ENCODE measurements at regions not wholly inside any gene's neighbourhood (a gene's known extent, or its start where the extent isn't known, plus 50 kb on each side); places are given as distances from the start of the nearest gene placed in this dataset.
"Not testable (repeated sequence)": the region's sequence is repeated elsewhere in the genome, so short reads cannot be mapped to it uniquely, and the experiment has no call there.

DNA sequence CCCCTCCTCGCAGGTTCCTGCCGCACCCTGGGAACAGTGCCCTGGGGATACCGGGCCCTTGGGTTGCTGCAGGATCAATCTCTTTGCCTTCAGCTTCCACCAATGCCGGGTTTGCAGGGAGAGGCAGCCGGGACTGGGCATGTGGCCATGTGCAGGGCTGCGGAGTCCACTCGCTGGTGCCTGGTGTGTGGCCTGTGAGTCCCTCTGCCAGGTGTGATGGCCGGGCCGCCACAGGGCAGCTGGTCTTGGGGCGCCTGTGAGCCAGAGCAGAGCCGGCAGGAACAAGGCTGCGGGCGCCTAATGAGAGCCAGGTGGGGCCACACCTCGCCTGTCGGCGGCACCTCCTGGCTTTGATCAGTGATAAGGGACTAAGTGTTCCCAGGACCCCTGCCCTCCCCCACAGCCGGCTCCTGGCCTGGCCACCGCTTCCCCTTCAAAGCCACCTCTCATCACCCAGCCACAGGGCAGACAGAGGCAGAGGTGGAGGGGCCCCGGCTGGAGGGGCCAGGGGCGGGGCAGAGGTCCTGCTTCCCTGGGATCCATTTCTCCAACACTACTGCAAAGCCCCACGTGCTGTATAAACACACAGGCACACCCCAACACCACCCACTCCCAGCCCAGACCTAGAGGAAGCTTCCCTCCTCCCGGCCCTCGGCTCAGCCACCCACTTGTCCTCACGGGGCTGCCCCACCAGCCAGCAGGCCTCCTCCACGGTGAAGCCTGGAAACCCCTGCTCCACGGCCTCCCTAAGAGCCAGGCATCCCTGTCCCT is 132.7 kb downstream of the CPZ start:
- no peak overlapping the region for H3K4me3 ChIP-seq (ENCODE audit: low read length)
- no peak for TF ChIP-seq CTCF (conservative IDR thresholded peaks at IDR 0.05; ENCODE audit: low read length)
- no peak for DNase-seq (ENCODE audit: low read depth)

DNA sequence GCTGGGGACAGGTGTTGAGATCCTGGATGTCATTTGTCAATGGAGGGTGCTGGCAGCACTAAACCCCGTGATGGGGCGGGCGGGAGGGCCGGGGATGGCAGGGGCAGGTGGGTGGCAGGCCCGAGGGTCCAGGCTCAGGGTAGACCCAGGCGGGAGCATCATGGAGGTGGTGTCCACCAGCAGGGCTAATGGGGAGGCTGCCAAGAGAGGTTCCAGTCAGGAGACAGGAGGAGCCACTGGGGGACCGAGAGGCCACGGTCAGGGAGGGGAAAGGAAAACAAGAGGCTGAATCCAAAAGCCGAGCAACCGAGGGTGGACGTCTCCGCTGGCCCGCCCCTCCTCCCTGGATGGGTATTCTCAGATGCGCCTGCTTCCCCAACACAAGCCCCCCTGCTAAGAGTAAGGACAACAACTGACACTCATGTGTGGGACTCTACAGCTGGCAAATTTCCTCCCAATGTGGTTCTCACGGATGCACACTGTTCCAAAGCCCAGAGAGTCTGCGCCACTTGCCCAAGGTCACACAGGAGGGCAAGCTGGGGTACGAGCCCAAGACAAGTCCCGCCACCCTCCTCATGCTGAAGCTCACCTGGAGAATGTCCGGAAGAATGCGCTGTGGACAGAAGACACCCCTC is 132.0 kb downstream of the CPZ start:
- H3K4me3 ChIP-seq (ENCODE audit: low read length): no peak overlapping the region
- no peak for TF ChIP-seq CTCF (conservative IDR thresholded peaks at IDR 0.05; ENCODE audit: low read length)
- DNase-seq (ENCODE audit: low read depth): no peak

DNA sequence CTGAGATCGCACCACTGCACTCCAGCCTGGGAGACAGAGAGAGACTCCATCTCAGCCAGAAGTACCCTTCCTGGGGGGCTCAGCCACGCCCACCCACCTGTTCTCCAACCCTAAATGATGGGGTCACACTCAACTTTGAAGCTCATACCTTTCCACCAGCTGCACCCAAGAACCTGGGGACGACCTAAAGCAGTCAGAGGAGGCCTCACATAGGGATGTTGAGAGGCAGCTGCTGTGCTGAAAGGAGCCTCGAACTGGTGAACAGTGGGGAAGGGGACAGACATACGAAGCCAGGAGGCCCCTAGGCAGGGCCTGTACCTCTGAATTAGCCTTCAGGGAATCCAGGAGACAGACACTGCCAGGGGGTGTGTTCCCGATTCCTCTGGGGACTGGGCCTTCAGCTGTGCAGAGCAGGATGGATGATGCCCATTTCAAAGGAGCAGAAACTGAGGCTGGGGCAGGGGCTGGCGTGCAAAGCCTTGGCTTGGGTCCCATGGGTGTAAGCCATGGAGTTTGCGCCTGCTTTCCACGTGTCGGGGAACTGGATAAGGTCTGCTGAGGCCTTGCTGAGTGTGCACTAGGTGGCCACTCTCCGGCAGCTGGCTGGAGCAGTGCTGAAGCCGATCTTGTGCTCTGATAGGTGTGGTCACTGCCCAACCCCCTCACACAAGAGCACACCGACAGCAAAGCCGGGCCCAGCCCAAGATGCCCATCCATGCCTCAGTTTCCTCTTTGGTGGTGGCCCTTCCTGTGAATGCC is 130.8 kb downstream of the CPZ start:
- no peak for TF ChIP-seq CTCF (conservative IDR thresholded peaks at IDR 0.05; ENCODE audit: low read length)
- no peak overlapping the region for H3K4me3 ChIP-seq (ENCODE audit: low read length)

GRCh38 chr4:8722556-8722955 is 130.0 kb downstream of the CPZ start:
- no peak for TF ChIP-seq CTCF (conservative IDR thresholded peaks at IDR 0.05; ENCODE audit: low read length)
- H3K4me3 ChIP-seq (ENCODE audit: low read length): no peak overlapping the region
- DNase-seq (ENCODE audit: low read depth): no peak

More for the DNA sequence above, 130.8 kb downstream of the CPZ start:
- no peak for DNase-seq (ENCODE audit: low read depth)

GRCh38 chr4:8721621-8722020 is 129.1 kb downstream of the CPZ start:
- no peak for TF ChIP-seq CTCF (conservative IDR thresholded peaks at IDR 0.05; ENCODE audit: low read length)
- no peak for DNase-seq (ENCODE audit: low read depth)
- no peak overlapping the region for H3K4me3 ChIP-seq (ENCODE audit: low read length)

DNA sequence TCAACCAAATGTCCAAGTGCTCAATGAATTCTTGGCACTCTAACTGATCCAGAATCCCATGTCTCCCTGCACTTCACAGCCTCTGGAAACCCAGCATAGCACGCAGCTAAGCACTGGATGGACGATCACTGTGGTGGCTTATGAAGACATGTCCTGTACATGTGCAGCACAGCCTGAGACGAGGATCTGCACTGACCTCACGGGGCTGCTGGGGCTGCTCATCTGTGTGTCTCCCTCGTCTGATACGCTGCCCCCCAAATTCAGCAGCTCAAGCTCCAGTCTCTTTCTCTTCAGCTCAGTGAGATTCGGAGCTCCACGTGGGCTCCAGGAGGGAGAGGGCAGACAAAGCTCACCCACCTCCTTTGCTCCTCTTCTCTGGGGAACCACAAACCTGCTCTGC is 126.9 kb downstream of the CPZ start:
- DNase-seq (ENCODE audit: low read depth): no peak
- H3K4me3 ChIP-seq (ENCODE audit: low read length): no peak overlapping the region
- no peak for TF ChIP-seq CTCF (conservative IDR thresholded peaks at IDR 0.05; ENCODE audit: low read length)

- not testable (repeated sequence) for H3K4me3 ChIP-seq (ENCODE audit: low read length); DNase-seq (ENCODE audit: low read depth)
Observed at GRCh38 chr4:8717470-8717869, 124.9 kb downstream of the CPZ start.
